H1 (cell line): ENCODE measurements at regions not wholly inside any gene's neighbourhood (a gene's known extent, or its start where the extent isn't known, plus 50 kb on each side); places are given as distances from the start of the nearest gene placed in this dataset.

Experiments
- BRCA1 ChIP-seq: IDR thresholded peaks from 2 replicates; pipeline ENCODE4 v1.6.1; 2012; ENCODE audit warnings: low read depth, low read length, improper control_type of control experiment
- CEBPB ChIP-seq: IDR thresholded peaks from 2 replicates; pipeline ENCODE4 v1.6.1; 2012; ENCODE audit warnings: low read depth, low read length
- CTCF ChIP-seq, 3 experiments: IDR thresholded peaks; 1 replicate in 2 of 3; 2 replicates in 1 of 3; pipeline versions ENCODE4 v1.5.1 to v1.6.1; 2011; ENCODE audit warnings: low read length in 3 of 3, mild to moderate bottlenecking in 3 of 3, inconsistent platforms in 2 of 3, low read depth in 1 of 3, moderate library complexity in 1 of 3; ENCODE audit not compliant: insufficient read depth in 1 of 3; ENCODE audit errors: control extremely low read depth in 1 of 3
- POLR2A ChIP-seq, 2 experiments: IDR thresholded peaks; 1 replicate in 1 of 2; 2 replicates in 1 of 2; pipeline ENCODE4 v1.6.1; 2011; ENCODE audit warnings: low read depth in 2 of 2, low read length in 2 of 2, mild to moderate bottlenecking in 2 of 2; ENCODE audit errors: control extremely low read depth in 1 of 2
- RFX5 ChIP-seq: IDR thresholded peaks from 2 replicates; pipeline ENCODE4 v1.6.1; 2011; ENCODE audit warnings: low read depth, low read length, improper control_type of control experiment, borderline replicate concordance
- SP2 ChIP-seq: IDR thresholded peaks from 2 replicates; pipeline ENCODE4 v1.6.1; 2012; ENCODE audit warnings: mild to moderate bottlenecking, low read length, inconsistent platforms
- YY1 ChIP-seq: IDR thresholded peaks from 2 replicates; pipeline ENCODE4 v1.6.1; 2011; ENCODE audit warnings: low read depth, mild to moderate bottlenecking, low read length
- ZNF274 ChIP-seq: IDR thresholded peaks from 2 replicates; pipeline ENCODE4 v1.7.0; 2012; ENCODE audit warnings: low read length, borderline replicate concordance; ENCODE audit errors: extremely low read depth

- TF ChIP-seq SP2 (no peak), CTCF (IDR thresholded peaks at IDR 0.05; ENCODE audit: control extremely low read depth in 1 of 3, insufficient read depth in 1 of 3, low read depth in 1 of 3, low read length in 3 of 3) (no peak), YY1 (no peak), ZNF274 (no peak), POLR2A (IDR thresholded peaks at IDR 0.05; ENCODE audit: control extremely low read depth in 1 of 2, low read depth in 2 of 2, low read length in 2 of 2) (no peak), BRCA1 (no peak), CEBPB (no peak), RFX5 (no peak)
Observed at GRCh38 chr9:86557063-86557766, 203.0 kb upstream of the TUT7 start.
